Natural killer cell (primary cell): ENCODE measurements at regions not wholly inside any gene's neighbourhood (a gene's known extent, or its start where the extent isn't known, plus 50 kb on each side); places are given as distances from the start of the nearest gene placed in this dataset.
A peak's percentile ranks its signal among the peaks of the same experiment; 100 is the strongest.

ENCODE experiments used
- ATAC-seq, 3 donors: fragments of 150-1000 bp in 2 of 3; fragments of 200-7000 bp in 1 of 3; cut with Tn5 transposase; 1 replicate in 1 of 3; 2 replicates in 2 of 3; pipeline ENCODE4 v1.10.0; 2021; ENCODE audit warnings: mild to moderate bottlenecking in 2 of 3, moderate library complexity in 2 of 3
- DNase-seq, 2 donors: peaks; one replicate each; pipeline versions ENCODE4 v3.0.0 to v3.0.0-alpha.2; 2013 to 2021; ENCODE audit warnings: mixed read lengths in 1 of 2
- H3K27ac ChIP-seq: one replicate; pipeline ENCODE4 v1.5.1; 2013; ENCODE audit warnings: mild to moderate bottlenecking, low read length
- H3K27me3 ChIP-seq: one replicate; pipeline ENCODE4 v1.6.1; 2013; ENCODE audit warnings: low read length; ENCODE audit not compliant: control insufficient read depth, insufficient read depth
- H3K36me3 ChIP-seq: one replicate; pipeline ENCODE4 v1.6.1; 2013; ENCODE audit warnings: low read length; ENCODE audit not compliant: control insufficient read depth, insufficient read depth
- H3K4me1 ChIP-seq: one replicate; pipeline ENCODE4 v1.6.1; 2013; ENCODE audit warnings: low read length; ENCODE audit not compliant: control insufficient read depth, insufficient read depth
- H3K4me3 ChIP-seq: one replicate; pipeline ENCODE4 v1.5.1; 2013; ENCODE audit warnings: low read length
- H3K9me3 ChIP-seq: one replicate; pipeline ENCODE4 v1.6.1; 2013; ENCODE audit warnings: low read length; ENCODE audit not compliant: control insufficient read depth, insufficient read depth
- H3K27ac Mint-ChIP-seq, 2 donors: one replicate each; pipeline ENCODE4 v1.8.0; 2022; ENCODE audit warnings: mild to moderate bottlenecking in 2 of 2, mixed read lengths in 2 of 2, moderate library complexity in 1 of 2
- H3K27me3 Mint-ChIP-seq, 2 donors: one replicate each; pipeline ENCODE4 v1.8.0; 2022; ENCODE audit warnings: low read depth in 2 of 2, mixed read lengths in 2 of 2
- H3K36me3 Mint-ChIP-seq: one replicate; pipeline ENCODE4 v1.8.0; 2022; ENCODE audit warnings: mixed read lengths
- H3K4me1 Mint-ChIP-seq, 2 donors: one replicate each; pipeline ENCODE4 v1.8.0; 2022; ENCODE audit warnings: mixed read lengths in 2 of 2
- H3K4me3 Mint-ChIP-seq: one replicate; pipeline ENCODE4 v1.8.0; 2022; ENCODE audit warnings: mild to moderate bottlenecking, moderate library complexity, mixed read lengths
- H3K9me3 Mint-ChIP-seq, 2 donors: one replicate each; pipeline ENCODE4 v1.8.0; 2022; ENCODE audit warnings: mixed read lengths in 2 of 2
- CTCF ChIP-seq: fragments of 200-600 bp; IDR thresholded peaks from one replicate; pipeline ENCODE4 v1.8.0; 2022; ENCODE audit warnings: antibody characterized with exemption
- WGBS: methylation state at CpG from one replicate; pipeline ENCODE4 v1.1.7; 2013; ENCODE audit warnings: missing lambda C conversion rate; ENCODE audit not compliant: insufficient coverage; 5-methylcytosine and 5-hydroxymethylcytosine counted together
- intact Hi-C: fragments of 100-400 bp; cut with micrococcal nuclease; formaldehyde crosslinking; loops from one replicate; pipeline ENCODE4 v1.14.2; 2022

DNA sequence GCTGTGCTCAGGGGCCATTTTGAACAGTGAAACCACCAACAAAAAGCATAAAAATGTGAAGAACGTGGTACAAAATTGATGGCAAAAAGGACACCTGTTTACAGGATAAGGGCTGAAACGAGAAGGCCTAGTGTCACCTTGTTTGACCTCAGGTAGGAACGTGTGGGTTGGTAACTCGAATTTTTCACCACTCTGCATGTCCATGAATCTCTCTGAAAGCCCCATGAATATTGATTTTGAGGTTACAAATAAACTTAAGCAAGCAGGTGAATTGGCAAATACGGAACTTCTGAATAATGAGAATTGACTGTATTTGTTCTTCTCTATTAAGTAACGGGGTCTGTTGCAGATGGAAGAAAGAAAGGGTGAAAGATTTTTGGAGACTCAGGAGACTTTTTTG lies 59.6 kb upstream of the EDN1 start:
- intact Hi-C loops: loop anchor here (5.0 kb wide), 1 partner anchor 528 kb away; no protein-coding TSS in a partner anchor
- Mint-ChIP-seq H3K27me3 (no peaks in the 10 kb centered on the region), H3K9me3 (no peaks in the 10 kb centered on the region), H3K36me3 (no peaks in the 10 kb centered on the region), H3K4me1 (peaks cover 9 to 14% of the 10 kb centered on the region in 2 donors), H3K4me3 (no peak overlapping the region), H3K27ac (no peak overlapping the region)
- no peak for ATAC-seq
- Histone ChIP-seq H3K36me3 (no peaks in the 10 kb centered on the region), H3K4me1 (peaks cover 8% of the 10 kb centered on the region), H3K9me3 (no peaks in the 10 kb centered on the region), H3K27ac (no peak overlapping the region), H3K27me3 (no peaks in the 10 kb centered on the region), H3K4me3 (no peak overlapping the region)
- 82% methylated on average over 6 of the region's 6 CpGs for WGBS
- TF ChIP-seq CTCF: no peak
- no peak for DNase-seq

DNA sequence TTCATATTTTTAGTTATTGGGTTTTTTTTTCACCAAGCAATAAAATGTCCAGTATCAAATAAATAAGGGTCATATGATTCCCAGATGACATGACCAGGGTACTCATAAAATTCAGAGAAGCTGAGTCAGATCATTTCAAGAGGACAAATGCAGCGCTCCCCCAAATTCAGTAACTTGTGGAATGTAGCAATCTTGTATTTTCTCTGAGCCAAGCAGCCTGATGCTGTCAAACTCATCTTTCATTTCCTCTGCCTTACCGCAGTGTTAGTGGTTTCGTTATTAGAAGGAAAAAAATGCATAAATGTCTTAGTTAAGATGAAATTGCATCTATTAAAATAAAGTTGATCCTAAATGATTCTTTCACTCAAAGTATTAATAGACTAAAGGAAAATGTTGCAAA lies 57.8 kb upstream of the EDN1 start:
- no peaks in the 10 kb centered on the region for H3K36me3 Mint-ChIP-seq
- H3K27ac Mint-ChIP-seq: no peak overlapping the region
- no peak overlapping the region for H3K4me3 Mint-ChIP-seq
- intact Hi-C loops: loop anchor here (5.0 kb wide), 1 partner anchor 530 kb away; no protein-coding TSS in a partner anchor
- peak in 1 of 2 donors; percentile 30 for DNase-seq
- WGBS: 44% methylated on average over 1 of the region's 3 CpGs
- H3K9me3 ChIP-seq: no peaks in the 10 kb centered on the region
- ATAC-seq: peak in 1 of 3 donors; percentile 52
- H3K4me1 ChIP-seq: peaks cover 8% of the 10 kb centered on the region
- no peaks in the 10 kb centered on the region for H3K27me3 ChIP-seq
- TF ChIP-seq CTCF: no peak
- H3K36me3 ChIP-seq: no peaks in the 10 kb centered on the region
- peaks cover 9 to 14% of the 10 kb centered on the region in 2 donors for H3K4me1 Mint-ChIP-seq
- H3K27me3 Mint-ChIP-seq: no peaks in the 10 kb centered on the region
- H3K27ac ChIP-seq: no peak overlapping the region
- no peak overlapping the region for H3K4me3 ChIP-seq
- H3K9me3 Mint-ChIP-seq: no peaks in the 10 kb centered on the region

GRCh38 chr6:12232821-12233220 lies 57.3 kb upstream of the EDN1 start:
- no peak for ATAC-seq
- Mint-ChIP-seq H3K27me3 (no peaks in the 10 kb centered on the region), H3K4me3 (no peak overlapping the region), H3K9me3 (no peaks in the 10 kb centered on the region), H3K27ac (no peak overlapping the region), H3K4me1 (peaks cover 9 to 14% of the 10 kb centered on the region in 2 donors), H3K36me3 (no peaks in the 10 kb centered on the region)
- Histone ChIP-seq H3K4me1 (peaks cover 8% of the 10 kb centered on the region), H3K9me3 (no peaks in the 10 kb centered on the region), H3K4me3 (no peak overlapping the region), H3K27ac (no peak overlapping the region), H3K27me3 (no peaks in the 10 kb centered on the region), H3K36me3 (no peaks in the 10 kb centered on the region)
- intact Hi-C loops: loop anchor here (5.0 kb wide), 1 partner anchor 531 kb away; no protein-coding TSS in a partner anchor
- 57% methylated on average over 1 of the region's 1 CpG for WGBS
- no peak for DNase-seq
- no peak for TF ChIP-seq CTCF
